SJSA1 (cell line): ENCODE measurements at regions not wholly inside any gene's neighbourhood (a gene's known extent, or its start where the extent isn't known, plus 50 kb on each side); places are given as distances from the start of the nearest gene placed in this dataset.
A peak's percentile ranks its signal among the peaks of the same experiment; 100 is the strongest.

Experiments used
- DNase-seq, 2 experiments: peaks; one replicate each; pipeline ENCODE4 v3.0.0-alpha.2; 2015 to 2020; ENCODE audit warnings: low spot score in 2 of 2, low read depth in 1 of 2
- H3K27ac ChIP-seq: fragments of 250-450 bp; sonication (Bioruptor Pico); 2 replicates; pipeline ENCODE4 v1.5.1; 2020; ENCODE audit warnings: mild to moderate bottlenecking, moderate library complexity
- H3K27me3 ChIP-seq: fragments of 250-450 bp; sonication (Bioruptor Pico); replicated peaks from 2 replicates; pipeline ENCODE4 v1.5.1; 2020; ENCODE audit warnings: mild to moderate bottlenecking, moderate library complexity
- H3K36me3 ChIP-seq: fragments of 250-450 bp; sonication (Bioruptor Pico); 2 replicates; pipeline ENCODE4 v1.5.1; 2020; ENCODE audit warnings: mild to moderate bottlenecking
- H3K4me1 ChIP-seq: fragments of 250-450 bp; sonication (Bioruptor Pico); replicated peaks from 2 replicates; pipeline ENCODE4 v1.6.1; 2021; ENCODE audit warnings: mild to moderate bottlenecking
- H3K4me3 ChIP-seq: fragments of 250-450 bp; sonication (Bioruptor Pico); 2 replicates; pipeline ENCODE4 v1.5.1; 2020; ENCODE audit warnings: mild to moderate bottlenecking
- H3K9me3 ChIP-seq: fragments of 250-450 bp; sonication (Bioruptor Pico); replicated peaks from 2 replicates; pipeline ENCODE4 v1.5.1; 2020; ENCODE audit warnings: mild to moderate bottlenecking

GRCh38 chr20:52596256-52596655 lies 375.9 kb upstream of the TSHZ2 start:
- Histone ChIP-seq H3K4me3 (no peak overlapping the region), H3K27ac (no peak overlapping the region), H3K9me3 (no peaks in the 10 kb centered on the region), H3K4me1 (no peaks in the 10 kb centered on the region), H3K27me3 (no peaks in the 10 kb centered on the region), H3K36me3 (no peaks in the 10 kb centered on the region)
- DNase-seq = no peak

- no peaks in the 10 kb centered on the region for H3K27me3 ChIP-seq
- no peak overlapping the region for H3K27ac ChIP-seq
- no peak for DNase-seq
- H3K4me1 ChIP-seq = no peaks in the 10 kb centered on the region
- no peaks in the 10 kb centered on the region; the same call in 1 of the 2 replicates for H3K9me3 ChIP-seq
- no peak overlapping the region for H3K4me3 ChIP-seq
- no peaks in the 10 kb centered on the region for H3K36me3 ChIP-seq
Measured at GRCh38 chr20:52595518-52595917, 376.6 kb upstream of the TSHZ2 start.

GRCh38 chr20:52593654-52594053 lies 378.5 kb upstream of the TSHZ2 start:
- Histone ChIP-seq H3K4me1 (no peaks in the 10 kb centered on the region), H3K36me3 (no peaks in the 10 kb centered on the region), H3K4me3 (no peak overlapping the region), H3K27me3 (no peaks in the 10 kb centered on the region), H3K9me3 (no peaks in the 10 kb centered on the region; the same call in 1 of the 2 replicates), H3K27ac (no peak overlapping the region)
- DNase-seq = no peak

GRCh38 chr20:52592567-52592966 lies 379.6 kb upstream of the TSHZ2 start:
- Histone ChIP-seq H3K27me3 (no peaks in the 10 kb centered on the region), H3K4me1 (no peaks in the 10 kb centered on the region), H3K36me3 (no peaks in the 10 kb centered on the region), H3K4me3 (no peak overlapping the region), H3K9me3 (no peaks in the 10 kb centered on the region; the same call in 1 of the 2 replicates), H3K27ac (no peak overlapping the region)
- no peak for DNase-seq

GRCh38 chr20:52590100-52590499 lies 382.1 kb upstream of the TSHZ2 start:
- no peak for DNase-seq
- Histone ChIP-seq H3K36me3 (no peaks in the 10 kb centered on the region), H3K4me1 (no peaks in the 10 kb centered on the region), H3K9me3 (no peaks in the 10 kb centered on the region; the same call in 1 of the 2 replicates), H3K27me3 (no peaks in the 10 kb centered on the region), H3K4me3 (no peak overlapping the region), H3K27ac (no peak overlapping the region)

GRCh38 chr20:52589251-52589812 lies 382.8 kb upstream of the TSHZ2 start:
- no peak for DNase-seq
- H3K9me3 ChIP-seq = no peaks in the 10 kb centered on the region; the same call in 1 of the 2 replicates
- no peaks in the 10 kb centered on the region for H3K4me1 ChIP-seq
- H3K27ac ChIP-seq = no peak overlapping the region
- no peak overlapping the region for H3K4me3 ChIP-seq
- no peaks in the 10 kb centered on the region for H3K27me3 ChIP-seq
- H3K36me3 ChIP-seq = no peaks in the 10 kb centered on the region

GRCh38 chr20:52586660-52587059 lies 385.5 kb upstream of the TSHZ2 start:
- no peak for DNase-seq
- H3K27me3 ChIP-seq = no peaks in the 10 kb centered on the region
- no peaks in the 10 kb centered on the region for H3K36me3 ChIP-seq
- no peaks in the 10 kb centered on the region for H3K4me1 ChIP-seq
- no peaks in the 10 kb centered on the region; the same call in 1 of the 2 replicates for H3K9me3 ChIP-seq
- H3K4me3 ChIP-seq = no peak overlapping the region
- H3K27ac ChIP-seq = no peak overlapping the region

GRCh38 chr20:52585333-52585732 lies 386.8 kb upstream of the TSHZ2 start:
- H3K9me3 ChIP-seq = no peaks in the 10 kb centered on the region; the same call in 1 of the 2 replicates
- no peak overlapping the region for H3K4me3 ChIP-seq
- H3K36me3 ChIP-seq = no peaks in the 10 kb centered on the region
- no peak overlapping the region for H3K27ac ChIP-seq
- H3K4me1 ChIP-seq = no peaks in the 10 kb centered on the region
- DNase-seq = no peak
- H3K27me3 ChIP-seq = no peaks in the 10 kb centered on the region

- Histone ChIP-seq H3K27me3 (no peaks in the 10 kb centered on the region), H3K4me1 (no peaks in the 10 kb centered on the region), H3K9me3 (no peaks in the 10 kb centered on the region), H3K36me3 (no peaks in the 10 kb centered on the region), H3K4me3 (no peak overlapping the region), H3K27ac (no peak overlapping the region)
- DNase-seq = no peak
Measured at GRCh38 chr20:52578559-52578958, 387.0 kb upstream of the ZFP64 start.

GRCh38 chr20:52577696-52578095 lies 386.1 kb upstream of the ZFP64 start:
- no peaks in the 10 kb centered on the region for H3K9me3 ChIP-seq
- H3K36me3 ChIP-seq = no peaks in the 10 kb centered on the region
- H3K27ac ChIP-seq = no peak overlapping the region
- H3K4me3 ChIP-seq = no peak overlapping the region
- no peaks in the 10 kb centered on the region for H3K4me1 ChIP-seq
- H3K27me3 ChIP-seq = no peaks in the 10 kb centered on the region
- DNase-seq = no peak

- no peak for DNase-seq
- no peak overlapping the region for H3K4me3 ChIP-seq
- no peaks in the 10 kb centered on the region for H3K36me3 ChIP-seq
- no peaks in the 10 kb centered on the region for H3K27me3 ChIP-seq
- H3K27ac ChIP-seq = no peak overlapping the region
- peaks cover 5% of the 10 kb centered on the region for H3K4me1 ChIP-seq
- H3K9me3 ChIP-seq = no peaks in the 10 kb centered on the region
Measured at GRCh38 chr20:52572687-52573086, 381.1 kb upstream of the ZFP64 start.

GRCh38 chr20:52569201-52569600 lies 377.6 kb upstream of the ZFP64 start:
- no peaks in the 10 kb centered on the region for H3K27me3 ChIP-seq
- no peak overlapping the region for H3K4me3 ChIP-seq
- DNase-seq = peak in 1 of 2 experiments; percentile 28
- no peaks in the 10 kb centered on the region for H3K9me3 ChIP-seq
- H3K4me1 ChIP-seq = peaks cover 5% of the 10 kb centered on the region
- no peak overlapping the region for H3K27ac ChIP-seq
- no peaks in the 10 kb centered on the region for H3K36me3 ChIP-seq

- no peaks in the 10 kb centered on the region for H3K36me3 ChIP-seq
- no peaks in the 10 kb centered on the region for H3K9me3 ChIP-seq
- H3K4me3 ChIP-seq = no peak overlapping the region
- H3K4me1 ChIP-seq = peaks cover 5% of the 10 kb centered on the region
- no peaks in the 10 kb centered on the region for H3K27me3 ChIP-seq
- no peak for DNase-seq
- H3K27ac ChIP-seq = no peak overlapping the region
Measured at GRCh38 chr20:52565614-52566013, 374.0 kb upstream of the ZFP64 start.

- H3K9me3 ChIP-seq = no peaks in the 10 kb centered on the region
- no peaks in the 10 kb centered on the region for H3K36me3 ChIP-seq
- peaks cover 5% of the 10 kb centered on the region for H3K4me1 ChIP-seq
- no peak overlapping the region for H3K27ac ChIP-seq
- H3K27me3 ChIP-seq = no peaks in the 10 kb centered on the region
- H3K4me3 ChIP-seq = no peak overlapping the region
- DNase-seq = no peak
Measured at GRCh38 chr20:52564594-52564993, 373.0 kb upstream of the ZFP64 start.
